B cell (primary cell): ENCODE measurements at regions not wholly inside any gene's neighbourhood (a gene's known extent, or its start where the extent isn't known, plus 50 kb on each side); places are given as distances from the start of the nearest gene placed in this dataset.

Experiments
- ATAC-seq: fragments of 200-7000 bp; cut with Tn5 transposase; one replicate; pipeline ENCODE4 v1.10.0; 2021; ENCODE audit warnings: low read depth, mild to moderate bottlenecking, moderate number of reproducible peaks, moderate library complexity
- CTCF ChIA-PET: fragments of 350-600 bp; sonication (Branson Sonifier 250); formaldehyde crosslinking; loops from one replicate; lab custom pipeline; 2021; ENCODE audit warnings: antibody characterized with exemption, inconsistent platforms; lab: Charles Lee
- POLR2A ChIA-PET: fragments of 350-600 bp; sonication (Branson Sonifier 250); formaldehyde crosslinking; loops from one replicate; lab custom pipeline; 2021; ENCODE audit warnings: antibody characterized with exemption; lab: Charles Lee
- DNase-seq: peaks from one replicate; pipeline ENCODE4 v3.0.0; 2013
- H2AFZ ChIP-seq: 2 replicates; pipeline ENCODE4 v1.6.1; 2012; ENCODE audit warnings: mild to moderate bottlenecking, low read depth, low read length; ENCODE audit not compliant: insufficient read depth, poor library complexity, severe bottlenecking
- H3K27ac ChIP-seq, 2 donors: 1 replicate in 1 of 2; 2 replicates in 1 of 2; pipeline ENCODE4 v1.5.1; 2012 to 2013; ENCODE audit warnings: low read length in 2 of 2, mild to moderate bottlenecking in 2 of 2, moderate library complexity in 1 of 2
- H3K27me3 ChIP-seq, 4 experiments: fragments of 200-600 bp in 1 of 4; sonication (generic) in 1 of 4; replicated peaks in 1 of 4; 1 replicate in 2 of 4; 2 replicates in 2 of 4; pipeline versions ENCODE4 v1.6.1 to v1.7.0; 2013 to 2016; ENCODE audit warnings: low read length in 3 of 4, mild to moderate bottlenecking in 2 of 4, mixed read lengths in 1 of 4, moderate library complexity in 1 of 4; ENCODE audit not compliant: insufficient read depth in 4 of 4, control insufficient read depth in 3 of 4; ENCODE audit errors: control extremely low read depth in 1 of 4
- H3K36me3 ChIP-seq, 2 experiments: replicated peaks in 1 of 2; 1 replicate in 1 of 2; 2 replicates in 1 of 2; pipeline versions ENCODE4 v1.6.1 to v1.7.1; 2013; ENCODE audit warnings: low read length in 1 of 2; ENCODE audit not compliant: insufficient read depth in 2 of 2, control insufficient read depth in 1 of 2; ENCODE audit errors: control extremely low read depth in 1 of 2, extremely low read depth in 1 of 2
- H3K4me1 ChIP-seq, 2 donors: fragments of 200-600 bp in 1 of 2; sonication (generic) in 1 of 2; 1 replicate in 1 of 2; 2 replicates in 1 of 2; pipeline versions ENCODE4 v1.5.1 to v1.6.1; 2013 to 2017; ENCODE audit warnings: low read length in 2 of 2; ENCODE audit not compliant: control insufficient read depth in 2 of 2, insufficient read depth in 2 of 2
- H3K4me2 ChIP-seq: replicated peaks from 2 replicates; pipeline ENCODE3; 2012; ENCODE audit warnings: mild to moderate bottlenecking, low read depth, low read length; ENCODE audit not compliant: poor library complexity, severe bottlenecking
- H3K4me3 ChIP-seq, 5 experiments: fragments of 200-600 bp in 1 of 5; sonication (generic) in 1 of 5; 1 replicate in 3 of 5; 2 replicates in 2 of 5; pipeline versions ENCODE4 v1.5.1 to v1.7.0; 2011 to 2016; ENCODE audit warnings: low read length in 4 of 5, mild to moderate bottlenecking in 4 of 5, low read depth in 2 of 5, control low read depth in 1 of 5, moderate library complexity in 1 of 5; ENCODE audit not compliant: insufficient read depth in 1 of 5; ENCODE audit errors: control extremely low read depth in 1 of 5, extremely low read depth in 1 of 5
- H3K79me2 ChIP-seq: fragments of 200-600 bp; sonication (generic); one replicate; pipeline ENCODE4 v1.6.0; 2016; ENCODE audit warnings: low read length; ENCODE audit not compliant: control insufficient read depth, insufficient read depth
- H3K9ac ChIP-seq: fragments of 200-600 bp; sonication (generic); 2 replicates; pipeline ENCODE4 v1.6.1; 2017; ENCODE audit warnings: mild to moderate bottlenecking, low read length, moderate library complexity
- H3K9me3 ChIP-seq, 3 donors: one replicate each; pipeline versions ENCODE4 v1.6.1 to v1.7.1; 2013; ENCODE audit warnings: low read length in 2 of 3; ENCODE audit not compliant: control insufficient read depth in 2 of 3, insufficient read depth in 1 of 3; ENCODE audit errors: control extremely low read depth in 1 of 3
- H4K20me1 ChIP-seq: 2 replicates; pipeline ENCODE4 v1.6.0; 2012; ENCODE audit warnings: mild to moderate bottlenecking, low read length; ENCODE audit not compliant: insufficient read depth, control insufficient read depth, poor library complexity, severe bottlenecking
- H3K27ac Mint-ChIP-seq: one replicate; pipeline ENCODE4 v1.8.0; 2021; ENCODE audit warnings: mixed read lengths
- H3K27me3 Mint-ChIP-seq: one replicate; pipeline ENCODE4 v1.8.0; 2021; ENCODE audit warnings: mixed read lengths
- H3K4me1 Mint-ChIP-seq: one replicate; pipeline ENCODE4 v1.8.0; 2021; ENCODE audit warnings: mixed read lengths
- H3K4me3 Mint-ChIP-seq: one replicate; pipeline ENCODE4 v1.8.0; 2021; ENCODE audit warnings: mixed read lengths
- H3K9me3 Mint-ChIP-seq: one replicate; pipeline ENCODE4 v1.8.0; 2022; ENCODE audit warnings: mixed read lengths; ENCODE audit not compliant: insufficient read depth
- CTCF ChIP-seq: fragments of 200-600 bp; IDR thresholded peaks from one replicate; pipeline ENCODE4 v1.8.0; 2022; ENCODE audit warnings: antibody characterized with exemption, mild to moderate bottlenecking
- EZH2 ChIP-seq: IDR thresholded peaks from 2 replicates; pipeline ENCODE4 v1.6.1; 2012; ENCODE audit warnings: borderline replicate concordance, low read depth, mild to moderate bottlenecking, moderate library complexity, low read length; ENCODE audit not compliant: insufficient read depth, poor library complexity, severe bottlenecking
- WGBS: methylation state at CpG from one replicate; pipeline ENCODE4 v1.1.5; 2013; ENCODE audit warnings: missing lambda C conversion rate; ENCODE audit not compliant: insufficient coverage; 5-methylcytosine and 5-hydroxymethylcytosine counted together
- intact Hi-C: fragments of 100-400 bp; cut with micrococcal nuclease; formaldehyde crosslinking; loops from one replicate; pipeline ENCODE4 v1.10.0; 2022

GRCh38 chr4:137960371-137961050 lies 281.6 kb downstream of the SLC7A11 start:
- CTCF ChIA-PET, result no interaction called here
- no peaks in the 10 kb centered on the region for H4K20me1 ChIP-seq
- 100% methylated on average over 2 of the region's 3 CpGs for WGBS
- no peaks in the 10 kb centered on the region for H3K4me1 Mint-ChIP-seq
- no peak overlapping the region for H2AFZ ChIP-seq
- ATAC-seq (no peak), DNase-seq (no peak)
- POLR2A ChIA-PET, result no interaction called here
- no peak overlapping the region for H3K27ac Mint-ChIP-seq
- no peak for TF ChIP-seq EZH2
- H3K9me3 Mint-ChIP-seq, result no peaks in the 10 kb centered on the region
- no peaks in the 10 kb centered on the region for H3K79me2 ChIP-seq
- intact Hi-C loops, result no loop called here
- H3K9ac ChIP-seq, result no peak overlapping the region
- no peaks in the 10 kb centered on the region for H3K27me3 ChIP-seq
- H3K4me1 ChIP-seq, result no peaks in the 10 kb centered on the region
- no peaks in the 10 kb centered on the region for H3K27me3 Mint-ChIP-seq
- H3K9me3 ChIP-seq, result no peaks in the 10 kb centered on the region
- no peak overlapping the region for H3K4me2 ChIP-seq
- no peaks in the 10 kb centered on the region for H3K36me3 ChIP-seq
- H3K4me3 Mint-ChIP-seq, result no peak overlapping the region
- H3K27ac ChIP-seq, result no peak overlapping the region
- H3K4me3 ChIP-seq, result no peak overlapping the region

GRCh38 chr4:137957806-137958205 lies 284.3 kb downstream of the SLC7A11 start:
- Histone ChIP-seq H3K36me3 (no peaks in the 10 kb centered on the region), H2AFZ (no peak overlapping the region), H3K79me2 (no peaks in the 10 kb centered on the region), H3K4me1 (no peaks in the 10 kb centered on the region), H3K9me3 (no peaks in the 10 kb centered on the region), H3K27me3 (no peaks in the 10 kb centered on the region), H3K27ac (no peak overlapping the region), H3K9ac (no peak overlapping the region), H3K4me2 (no peak overlapping the region), H3K4me3 (no peak overlapping the region), H4K20me1 (no peaks in the 10 kb centered on the region)
- POLR2A ChIA-PET, result no interaction called here
- no peak overlapping the region for H3K4me3 Mint-ChIP-seq
- CTCF ChIA-PET, result no interaction called here
- DNase-seq (no peak), ATAC-seq (no peak)
- H3K27ac Mint-ChIP-seq, result no peak overlapping the region
- no peaks in the 10 kb centered on the region for H3K9me3 Mint-ChIP-seq
- no peak for TF ChIP-seq CTCF
- TF ChIP-seq EZH2, result no peak
- H3K27me3 Mint-ChIP-seq, result no peaks in the 10 kb centered on the region
- intact Hi-C loops, result no loop called here
- 100% methylated on average over 1 of the region's 3 CpGs for WGBS
- no peaks in the 10 kb centered on the region for H3K4me1 Mint-ChIP-seq
